DND-41 (cell line): ENCODE measurements at regions not wholly inside any gene's neighbourhood (a gene's known extent, or its start where the extent isn't known, plus 50 kb on each side); places are given as distances from the start of the nearest gene placed in this dataset.

ENCODE experiments used
- ATAC-seq: fragments of 200-7000 bp; cut with Tn5 transposase; 3 replicates; pipeline ENCODE4 v1.9.1; 2021; ENCODE audit warnings: low read depth; ENCODE audit not compliant: insufficient read depth
- DNase-seq: peaks from one replicate; pipeline ENCODE4 v3.0.0-alpha.2; 2020
- H2AFZ ChIP-seq: 2 replicates; pipeline ENCODE4 v1.6.0; 2012; ENCODE audit warnings: low read depth, low read length
- H3K27ac ChIP-seq: 2 replicates; pipeline ENCODE4 v1.5.1; 2012; ENCODE audit warnings: low read length, inconsistent platforms
- H3K27me3 ChIP-seq: fragments of 200-600 bp; sonication (generic); 2 replicates; pipeline ENCODE4 v1.6.0; 2012; ENCODE audit warnings: low read length, mild to moderate bottlenecking, inconsistent platforms; ENCODE audit not compliant: insufficient read depth, poor library complexity
- H3K36me3 ChIP-seq: 2 replicates; pipeline ENCODE4 v1.5.1; 2012; ENCODE audit warnings: low read length, inconsistent platforms; ENCODE audit not compliant: insufficient read depth
- H3K4me1 ChIP-seq: 2 replicates; pipeline ENCODE4 v1.5.1; 2012; ENCODE audit warnings: mild to moderate bottlenecking, low read length; ENCODE audit not compliant: insufficient read depth
- H3K4me2 ChIP-seq: 2 replicates; pipeline ENCODE4 v1.6.0; 2012; ENCODE audit warnings: mild to moderate bottlenecking, moderate library complexity, low read length, inconsistent platforms; ENCODE audit not compliant: insufficient read depth
- H3K4me3 ChIP-seq, 2 experiments: fragments of 200-600 bp in 1 of 2; shearing (Covaris generic) in 1 of 2; 2 replicates each; pipeline ENCODE4 v1.5.1; 2012 to 2016; ENCODE audit warnings: inconsistent platforms in 2 of 2, low read length in 2 of 2, mild to moderate bottlenecking in 2 of 2, low read depth in 1 of 2, moderate library complexity in 1 of 2
- H3K79me2 ChIP-seq: 2 replicates; pipeline ENCODE4 v1.6.0; 2012; ENCODE audit warnings: low read length, inconsistent platforms; ENCODE audit not compliant: insufficient read depth
- H3K9ac ChIP-seq: 2 replicates; pipeline ENCODE4 v1.6.0; 2012; ENCODE audit warnings: low read depth, mild to moderate bottlenecking, inconsistent platforms, low read length, moderate library complexity
- H3K9me3 ChIP-seq: 2 replicates; pipeline ENCODE4 v1.5.1; 2012; ENCODE audit warnings: low read length, moderate library complexity, mild to moderate bottlenecking, inconsistent platforms; ENCODE audit not compliant: insufficient read depth, severe bottlenecking
- H4K20me1 ChIP-seq: 2 replicates; pipeline ENCODE4 v1.6.0; 2012; ENCODE audit warnings: low read length; ENCODE audit not compliant: insufficient read depth
- EZH2 ChIP-seq: IDR thresholded peaks from 3 replicates; pipeline ENCODE4 v1.6.1; 2012; ENCODE audit warnings: borderline replicate concordance, low read depth, mild to moderate bottlenecking, moderate library complexity, low read length, inconsistent platforms; ENCODE audit not compliant: severe bottlenecking
- TF ChIP-seq, protein P1 (sequence below): IDR thresholded peaks from 2 replicates; pipeline ENCODE4 v1.5.1; 2012; ENCODE audit warnings: borderline replicate concordance, low read length, moderate library complexity, mild to moderate bottlenecking; ENCODE audit not compliant: poor library complexity, severe bottlenecking; ENCODE audit errors: extremely low read depth

DNA sequence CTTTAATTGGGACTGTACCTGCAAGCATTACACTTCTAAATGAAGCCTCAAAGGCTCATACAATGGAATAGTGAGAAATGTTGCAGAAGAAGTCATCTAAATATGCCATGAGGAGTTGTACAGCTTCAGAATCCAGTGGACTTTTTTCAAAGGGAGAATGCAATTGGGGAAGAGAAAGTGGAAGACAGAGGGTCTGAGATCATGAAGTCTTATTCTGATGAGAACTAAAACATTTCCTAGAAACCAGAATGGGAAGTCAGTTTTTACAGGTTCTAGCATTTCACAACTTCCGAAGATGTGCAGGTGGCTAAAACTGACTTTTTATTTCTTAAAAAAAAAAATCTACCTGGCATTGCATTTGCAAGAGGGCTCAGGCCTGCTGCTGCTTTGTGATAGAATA lies 424.4 kb upstream of the RUNX1 start:
- ATAC-seq (peak; percentile 33), DNase-seq (peak; percentile 37)
- H3K4me3 ChIP-seq, result peak overlapping the region in 1 of 2 experiments; percentile 2; a peak in 1 of 4 replicates
- peak overlapping the region; percentile 94 for H3K27ac ChIP-seq
- no peaks in the 10 kb centered on the region for H3K36me3 ChIP-seq
- H4K20me1 ChIP-seq, result no peaks in the 10 kb centered on the region
- H3K9me3 ChIP-seq, result no peaks in the 10 kb centered on the region
- peaks cover 97% of the 10 kb centered on the region for H3K4me1 ChIP-seq
- no peak overlapping the region for H2AFZ ChIP-seq
- no peaks in the 10 kb centered on the region for H3K27me3 ChIP-seq
- H3K4me2 ChIP-seq, result peak overlapping the region; percentile 21
- peak overlapping the region; percentile 51 for H3K9ac ChIP-seq
- no peak for TF ChIP-seq EZH2
- TF ChIP-seq, protein P1, sequence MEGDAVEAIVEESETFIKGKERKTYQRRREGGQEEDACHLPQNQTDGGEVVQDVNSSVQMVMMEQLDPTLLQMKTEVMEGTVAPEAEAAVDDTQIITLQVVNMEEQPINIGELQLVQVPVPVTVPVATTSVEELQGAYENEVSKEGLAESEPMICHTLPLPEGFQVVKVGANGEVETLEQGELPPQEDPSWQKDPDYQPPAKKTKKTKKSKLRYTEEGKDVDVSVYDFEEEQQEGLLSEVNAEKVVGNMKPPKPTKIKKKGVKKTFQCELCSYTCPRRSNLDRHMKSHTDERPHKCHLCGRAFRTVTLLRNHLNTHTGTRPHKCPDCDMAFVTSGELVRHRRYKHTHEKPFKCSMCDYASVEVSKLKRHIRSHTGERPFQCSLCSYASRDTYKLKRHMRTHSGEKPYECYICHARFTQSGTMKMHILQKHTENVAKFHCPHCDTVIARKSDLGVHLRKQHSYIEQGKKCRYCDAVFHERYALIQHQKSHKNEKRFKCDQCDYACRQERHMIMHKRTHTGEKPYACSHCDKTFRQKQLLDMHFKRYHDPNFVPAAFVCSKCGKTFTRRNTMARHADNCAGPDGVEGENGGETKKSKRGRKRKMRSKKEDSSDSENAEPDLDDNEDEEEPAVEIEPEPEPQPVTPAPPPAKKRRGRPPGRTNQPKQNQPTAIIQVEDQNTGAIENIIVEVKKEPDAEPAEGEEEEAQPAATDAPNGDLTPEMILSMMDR, result no peak
- H3K79me2 ChIP-seq, result no peaks in the 10 kb centered on the region

DNA sequence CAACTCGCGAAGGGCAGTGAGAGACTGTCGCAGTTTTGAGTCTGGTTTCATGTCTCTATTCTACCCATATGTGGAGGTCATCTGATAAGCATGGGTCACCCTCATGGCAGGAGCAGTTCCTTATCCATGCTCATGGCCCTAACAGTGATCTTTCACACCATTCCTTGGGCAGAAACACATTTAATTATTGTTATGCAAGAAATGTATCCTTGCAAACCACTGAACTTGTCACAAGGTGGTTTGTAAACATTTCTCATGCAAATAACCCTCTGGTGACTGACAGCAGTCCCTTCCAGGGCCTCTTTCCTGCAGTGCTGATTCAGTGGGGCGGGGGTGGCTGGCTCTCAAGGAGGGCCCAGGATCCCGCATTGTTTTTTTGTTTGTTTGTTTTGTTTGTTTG lies 421.4 kb upstream of the RUNX1 start:
- Histone ChIP-seq H2AFZ (no peak overlapping the region), H3K36me3 (no peaks in the 10 kb centered on the region), H3K9me3 (peaks cover 3% of the 10 kb centered on the region), H3K4me1 (peaks cover 67% of the 10 kb centered on the region), H4K20me1 (no peaks in the 10 kb centered on the region), H3K27ac (peak overlapping the region; percentile 94), H3K79me2 (no peaks in the 10 kb centered on the region), H3K4me2 (no peak overlapping the region), H3K4me3 (no peak overlapping the region), H3K27me3 (no peaks in the 10 kb centered on the region), H3K9ac (no peak overlapping the region; the same call in 1 of the 2 replicates)
- TF ChIP-seq, protein P1, result no peak
- no peak for TF ChIP-seq EZH2
- DNase-seq, result peak; percentile 51
- ATAC-seq, result no peak

DNA sequence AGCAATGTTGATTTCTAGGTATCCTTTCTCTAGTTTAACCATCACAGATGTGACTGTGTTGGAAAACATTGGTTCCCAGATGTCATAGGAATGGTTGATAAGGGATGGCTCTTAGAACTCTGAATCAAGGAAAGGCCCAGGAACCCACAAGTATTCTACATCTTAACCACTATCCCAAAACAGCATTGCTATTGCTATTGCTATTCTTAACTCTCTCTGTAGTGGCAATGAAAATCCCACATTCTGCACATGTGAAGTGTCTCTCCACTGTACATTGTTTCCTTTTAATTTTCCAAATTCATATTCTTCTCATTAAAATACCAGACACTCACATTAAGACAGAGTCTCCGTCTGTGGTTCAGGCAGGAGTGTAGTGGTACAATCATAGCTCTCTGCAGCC lies 420.4 kb upstream of the RUNX1 start:
- Histone ChIP-seq H3K9ac (no peak overlapping the region), H3K36me3 (no peaks in the 10 kb centered on the region), H2AFZ (no peak overlapping the region), H3K4me2 (no peak overlapping the region), H3K4me3 (no peak overlapping the region), H3K9me3 (peaks cover 3% of the 10 kb centered on the region), H3K4me1 (peaks cover 57% of the 10 kb centered on the region), H3K79me2 (no peaks in the 10 kb centered on the region), H4K20me1 (no peaks in the 10 kb centered on the region), H3K27ac (peak overlapping the region; percentile 94), H3K27me3 (no peaks in the 10 kb centered on the region)
- ATAC-seq (no peak), DNase-seq (no peak)
- TF ChIP-seq EZH2, result no peak
- TF ChIP-seq, protein P1, result no peak

DNA sequence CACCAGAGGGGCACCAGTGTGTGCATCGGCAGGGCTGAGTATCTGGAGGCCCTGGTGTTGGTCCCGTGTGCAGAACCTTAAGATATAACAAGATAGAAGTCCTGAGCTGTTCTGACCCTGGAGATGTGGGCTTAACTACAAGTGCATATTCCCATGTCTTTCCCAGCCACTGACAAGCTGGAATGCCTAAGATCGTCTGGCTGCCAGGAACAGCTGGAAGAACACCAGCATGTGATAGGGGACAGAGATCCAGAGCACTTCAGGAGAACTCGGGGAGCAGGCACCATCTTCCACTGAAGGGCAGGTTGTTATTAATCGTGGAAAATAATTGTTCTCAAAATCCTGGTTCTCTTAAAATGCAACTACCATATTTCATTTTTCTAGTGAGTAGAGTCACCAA lies 419.9 kb upstream of the RUNX1 start:
- peak overlapping the region; percentile 94 for H3K27ac ChIP-seq
- H3K4me1 ChIP-seq, result peaks cover 52% of the 10 kb centered on the region
- no peaks in the 10 kb centered on the region for H3K36me3 ChIP-seq
- H2AFZ ChIP-seq, result no peak overlapping the region
- no peak overlapping the region for H3K9ac ChIP-seq
- no peak for TF ChIP-seq EZH2
- TF ChIP-seq, protein P1, result no peak
- no peaks in the 10 kb centered on the region for H3K27me3 ChIP-seq
- H3K9me3 ChIP-seq, result peaks cover 3% of the 10 kb centered on the region
- H3K4me2 ChIP-seq, result no peak overlapping the region
- ATAC-seq, result no peak
- no peak overlapping the region for H3K4me3 ChIP-seq
- no peaks in the 10 kb centered on the region for H4K20me1 ChIP-seq
- no peaks in the 10 kb centered on the region for H3K79me2 ChIP-seq
- no peak for DNase-seq
